ENCODE measurements at regions not wholly inside any gene's neighbourhood (a gene's known extent, or its start where the extent isn't known, plus 50 kb on each side); places are given as distances from the start of the nearest gene placed in this dataset.

DNA sequence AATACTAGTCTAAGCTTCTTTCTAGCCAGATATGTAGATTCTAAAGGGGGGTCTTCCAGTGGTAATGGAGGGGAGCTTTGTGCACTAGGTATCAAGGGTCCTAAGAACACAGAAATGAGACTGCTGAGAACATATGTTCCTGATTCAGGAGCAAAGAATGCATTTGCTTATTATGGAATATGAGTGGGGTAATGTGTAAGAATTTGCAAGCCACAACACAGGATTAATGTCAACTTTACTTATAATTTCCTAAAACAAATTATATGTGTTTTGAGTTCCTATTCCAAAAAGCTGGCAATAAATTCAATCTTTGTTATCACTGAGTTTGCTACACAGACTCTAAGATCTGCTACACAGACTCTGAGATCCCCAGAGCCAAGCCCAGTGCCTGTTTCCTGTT lies 357.0 kb upstream of the PTBP2 start:
- H3K36me3 ChIP-seq (ENCODE audit: control insufficient read depth in 1 of 2, insufficient read depth in 2 of 2, low read length in 1 of 2) = no peaks in the 10 kb centered on the region
- H3K27me3 ChIP-seq (ENCODE audit: control insufficient read depth in 1 of 2, insufficient read depth in 2 of 2, low read length in 1 of 2) = no peaks in the 10 kb centered on the region
- no peak overlapping the region for H3K27ac ChIP-seq (ENCODE audit: low read depth in 1 of 2, low read length in 2 of 2)
- DNase-seq (no peak), ATAC-seq (ENCODE audit: low FRiP score) (no peak)
- no peak overlapping the region for H3K4me3 ChIP-seq (ENCODE audit: low read length in 2 of 2)
- no peaks in the 10 kb centered on the region for H3K4me1 ChIP-seq (ENCODE audit: control insufficient read depth in 1 of 2, insufficient read depth in 2 of 2, low read length in 2 of 2)
- H3K9me3 ChIP-seq (ENCODE audit: control insufficient read depth, low read length) = no peaks in the 10 kb centered on the region
- intact Hi-C loops (cut with DNase I) = no loop called here

GRCh38 chr1:96365076-96365475 lies 356.5 kb upstream of the PTBP2 start:
- H3K36me3 ChIP-seq (ENCODE audit: control insufficient read depth in 1 of 2, insufficient read depth in 2 of 2, low read length in 1 of 2) = no peaks in the 10 kb centered on the region
- no peaks in the 10 kb centered on the region for H3K9me3 ChIP-seq (ENCODE audit: control insufficient read depth, low read length)
- no peaks in the 10 kb centered on the region for H3K27me3 ChIP-seq (ENCODE audit: control insufficient read depth in 1 of 2, insufficient read depth in 2 of 2, low read length in 1 of 2)
- H3K4me3 ChIP-seq (ENCODE audit: low read length in 2 of 2) = no peak overlapping the region
- H3K27ac ChIP-seq (ENCODE audit: low read depth in 1 of 2, low read length in 2 of 2) = no peak overlapping the region
- no peak for ATAC-seq (ENCODE audit: low FRiP score)
- 48 to 60% methylated on average over 1 of the region's 1 CpG for WGBS, 2 donors
- no peak for DNase-seq
- intact Hi-C loops (cut with DNase I) = no loop called here
- no peaks in the 10 kb centered on the region for H3K4me1 ChIP-seq (ENCODE audit: control insufficient read depth in 1 of 2, insufficient read depth in 2 of 2, low read length in 2 of 2)

- H3K4me3 ChIP-seq (ENCODE audit: low read length in 2 of 2) = no peak overlapping the region
- no peaks in the 10 kb centered on the region for H3K27me3 ChIP-seq (ENCODE audit: control insufficient read depth in 1 of 2, insufficient read depth in 2 of 2, low read length in 1 of 2)
- DNase-seq (no peak), ATAC-seq (ENCODE audit: low FRiP score) (no peak)
- intact Hi-C loops (cut with DNase I) = no loop called here
- H3K4me1 ChIP-seq (ENCODE audit: control insufficient read depth in 1 of 2, insufficient read depth in 2 of 2, low read length in 2 of 2) = no peaks in the 10 kb centered on the region
- WGBS, 2 donors = 64 to 95% methylated on average over 3 of the region's 3 CpGs
- no peaks in the 10 kb centered on the region for H3K9me3 ChIP-seq (ENCODE audit: control insufficient read depth, low read length)
- no peak overlapping the region for H3K27ac ChIP-seq (ENCODE audit: low read depth in 1 of 2, low read length in 2 of 2)
- H3K36me3 ChIP-seq (ENCODE audit: control insufficient read depth in 1 of 2, insufficient read depth in 2 of 2, low read length in 1 of 2) = no peaks in the 10 kb centered on the region
Measured at GRCh38 chr1:96365596-96366390, 355.8 kb upstream of the PTBP2 start.

- H3K9me3 ChIP-seq (ENCODE audit: control insufficient read depth, low read length) = no peaks in the 10 kb centered on the region
- H3K4me3 ChIP-seq (ENCODE audit: low read length in 2 of 2) = no peak overlapping the region
- H3K36me3 ChIP-seq (ENCODE audit: control insufficient read depth in 1 of 2, insufficient read depth in 2 of 2, low read length in 1 of 2) = no peaks in the 10 kb centered on the region
- ATAC-seq (ENCODE audit: low FRiP score) (no peak), DNase-seq (no peak)
- 97% methylated on average over 2 of the region's 2 CpGs for WGBS, 2 donors
- no peaks in the 10 kb centered on the region for H3K4me1 ChIP-seq (ENCODE audit: control insufficient read depth in 1 of 2, insufficient read depth in 2 of 2, low read length in 2 of 2)
- no peak overlapping the region for H3K27ac ChIP-seq (ENCODE audit: low read depth in 1 of 2, low read length in 2 of 2)
- intact Hi-C loops (cut with DNase I) = no loop called here
- no peaks in the 10 kb centered on the region for H3K27me3 ChIP-seq (ENCODE audit: control insufficient read depth in 1 of 2, insufficient read depth in 2 of 2, low read length in 1 of 2)
Measured at GRCh38 chr1:96366516-96366915, 355.1 kb upstream of the PTBP2 start.

DNA sequence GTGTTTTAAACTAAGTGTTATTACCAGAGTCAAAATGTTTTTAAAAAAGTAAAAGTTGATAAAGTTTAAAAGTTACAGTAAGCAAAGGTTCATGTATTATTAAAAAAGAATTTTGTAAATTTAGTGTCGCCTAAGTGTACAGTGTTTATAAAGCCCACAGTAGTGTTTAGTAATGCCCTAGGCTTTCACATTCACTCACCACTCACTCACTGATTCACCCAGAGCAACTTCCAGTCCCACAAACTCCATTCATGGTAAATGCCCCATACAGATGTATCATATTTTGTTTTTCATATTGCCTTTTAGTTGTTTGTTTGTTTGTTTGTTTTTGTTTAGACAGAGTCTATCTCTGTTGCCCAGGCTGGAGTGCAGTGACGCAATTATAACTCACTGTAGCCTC lies 353.8 kb upstream of the PTBP2 start:
- WGBS, 2 donors = 92 to 98% methylated on average over 2 of the region's 2 CpGs
- H3K4me3 ChIP-seq (ENCODE audit: low read length in 2 of 2) = no peak overlapping the region
- H3K9me3 ChIP-seq (ENCODE audit: control insufficient read depth, low read length) = no peaks in the 10 kb centered on the region
- no peak for DNase-seq
- no peaks in the 10 kb centered on the region for H3K27me3 ChIP-seq (ENCODE audit: control insufficient read depth in 1 of 2, insufficient read depth in 2 of 2, low read length in 1 of 2)
- H3K27ac ChIP-seq (ENCODE audit: low read depth in 1 of 2, low read length in 2 of 2) = no peak overlapping the region
- intact Hi-C loops (cut with DNase I) = no loop called here
- no peaks in the 10 kb centered on the region for H3K4me1 ChIP-seq (ENCODE audit: control insufficient read depth in 1 of 2, insufficient read depth in 2 of 2, low read length in 2 of 2)
- H3K36me3 ChIP-seq (ENCODE audit: control insufficient read depth in 1 of 2, insufficient read depth in 2 of 2, low read length in 1 of 2) = no peaks in the 10 kb centered on the region
- no peak for ATAC-seq (ENCODE audit: low FRiP score)

- intact Hi-C loops (cut with DNase I) = no loop called here
Measured at GRCh38 chr1:96370757-96371156, 350.8 kb upstream of the PTBP2 start.

DNA sequence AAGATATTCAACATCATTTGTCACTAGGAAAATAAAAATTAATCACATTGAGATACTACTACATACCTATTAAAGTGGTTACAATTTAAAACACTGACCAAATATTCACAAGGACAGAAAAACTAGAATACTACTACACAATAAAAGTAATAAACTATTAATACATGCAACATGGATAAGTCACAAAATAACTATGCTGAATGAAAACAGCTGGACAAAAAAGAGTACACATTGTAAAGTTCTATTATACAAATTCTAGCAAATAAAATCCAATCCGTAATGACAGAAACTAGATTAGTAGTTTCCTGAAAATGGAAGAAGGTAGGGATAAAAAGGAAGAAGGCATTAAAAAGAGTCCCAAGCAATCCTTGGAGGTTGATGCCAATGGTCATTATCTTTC lies 348.7 kb upstream of the PTBP2 start:
- H3K4me3 ChIP-seq (ENCODE audit: low read length in 2 of 2) = no peak overlapping the region
- DNase-seq = no peak
- no peaks in the 10 kb centered on the region for H3K4me1 ChIP-seq (ENCODE audit: control insufficient read depth in 1 of 2, insufficient read depth in 2 of 2, low read length in 2 of 2)
- H3K36me3 ChIP-seq (ENCODE audit: control insufficient read depth in 1 of 2, insufficient read depth in 2 of 2, low read length in 1 of 2) = no peaks in the 10 kb centered on the region
- H3K27ac ChIP-seq (ENCODE audit: low read depth in 1 of 2, low read length in 2 of 2) = no peak overlapping the region
- no peaks in the 10 kb centered on the region for H3K27me3 ChIP-seq (ENCODE audit: control insufficient read depth in 1 of 2, insufficient read depth in 2 of 2, low read length in 1 of 2)
- ATAC-seq (ENCODE audit: low FRiP score) = no peak
- 87 to 93% methylated on average over 1 of the region's 1 CpG for WGBS, 2 donors
- intact Hi-C loops (cut with DNase I) = no loop called here
- no peaks in the 10 kb centered on the region for H3K9me3 ChIP-seq (ENCODE audit: control insufficient read depth, low read length)

More at GRCh38 chr1:96370757-96371156, 350.8 kb upstream of the PTBP2 start:
- Histone ChIP-seq H3K27ac (ENCODE audit: low read depth in 1 of 2, low read length in 2 of 2) (no peak overlapping the region), H3K4me1 (ENCODE audit: control insufficient read depth in 1 of 2, insufficient read depth in 2 of 2, low read length in 2 of 2) (no peaks in the 10 kb centered on the region), H3K9me3 (ENCODE audit: control insufficient read depth, low read length) (no peaks in the 10 kb centered on the region), H3K4me3 (ENCODE audit: low read length in 2 of 2) (no peak overlapping the region), H3K27me3 (ENCODE audit: control insufficient read depth in 1 of 2, insufficient read depth in 2 of 2, low read length in 1 of 2) (no peaks in the 10 kb centered on the region), H3K36me3 (ENCODE audit: control insufficient read depth in 1 of 2, insufficient read depth in 2 of 2, low read length in 1 of 2) (no peaks in the 10 kb centered on the region)
- 35 to 75% methylated on average over 5 of the region's 5 CpGs for WGBS, 2 donors
- DNase-seq = no peak
- no peak for ATAC-seq (ENCODE audit: low FRiP score)

- intact Hi-C loops (cut with DNase I) = no loop called here
- DNase-seq (no peak), ATAC-seq (ENCODE audit: low FRiP score) (no peak)
- H3K27ac ChIP-seq (ENCODE audit: low read depth in 1 of 2, low read length in 2 of 2) = no peak overlapping the region
- 94 to 96% methylated on average over 1 of the region's 1 CpG for WGBS, 2 donors
- H3K36me3 ChIP-seq (ENCODE audit: control insufficient read depth in 1 of 2, insufficient read depth in 2 of 2, low read length in 1 of 2) = no peaks in the 10 kb centered on the region
- H3K27me3 ChIP-seq (ENCODE audit: control insufficient read depth in 1 of 2, insufficient read depth in 2 of 2, low read length in 1 of 2) = no peaks in the 10 kb centered on the region
- no peaks in the 10 kb centered on the region for H3K9me3 ChIP-seq (ENCODE audit: control insufficient read depth, low read length)
- no peaks in the 10 kb centered on the region for H3K4me1 ChIP-seq (ENCODE audit: control insufficient read depth in 1 of 2, insufficient read depth in 2 of 2, low read length in 2 of 2)
- H3K4me3 ChIP-seq (ENCODE audit: low read length in 2 of 2) = no peak overlapping the region
Measured at GRCh38 chr1:96374076-96374762, 347.4 kb upstream of the PTBP2 start.

GRCh38 chr1:96376846-96377245 lies 344.7 kb upstream of the PTBP2 start:
- intact Hi-C loops (cut with DNase I) = no loop called here
- H3K36me3 ChIP-seq (ENCODE audit: control insufficient read depth in 1 of 2, insufficient read depth in 2 of 2, low read length in 1 of 2) = no peaks in the 10 kb centered on the region
- WGBS, 2 donors = 62 to 75% methylated on average over 1 of the region's 1 CpG
- no peaks in the 10 kb centered on the region for H3K4me1 ChIP-seq (ENCODE audit: control insufficient read depth in 1 of 2, insufficient read depth in 2 of 2, low read length in 2 of 2)
- H3K9me3 ChIP-seq (ENCODE audit: control insufficient read depth, low read length) = no peaks in the 10 kb centered on the region
- ATAC-seq (ENCODE audit: low FRiP score) (no peak), DNase-seq (no peak)
- no peak overlapping the region for H3K4me3 ChIP-seq (ENCODE audit: low read length in 2 of 2)
- no peaks in the 10 kb centered on the region for H3K27me3 ChIP-seq (ENCODE audit: control insufficient read depth in 1 of 2, insufficient read depth in 2 of 2, low read length in 1 of 2)
- no peak overlapping the region for H3K27ac ChIP-seq (ENCODE audit: low read depth in 1 of 2, low read length in 2 of 2)
